H9 (cell line): ENCODE measurements at regions not wholly inside any gene's neighbourhood (a gene's known extent, or its start where the extent isn't known, plus 50 kb on each side); places are given as distances from the start of the nearest gene placed in this dataset.

Source experiments
- DNase-seq: peaks from one replicate; pipeline ENCODE4 v3.0.0-alpha.2; 2017
- H2AFZ ChIP-seq: one replicate; pipeline ENCODE4 v1.6.1; 2013; ENCODE audit warnings: mild to moderate bottlenecking, low read length, control low read depth, moderate library complexity
- H2AK5ac ChIP-seq: 2 replicates; pipeline ENCODE4 v1.6.1; 2013; ENCODE audit warnings: low read length, control low read depth, mixed read lengths; ENCODE audit not compliant: insufficient read length
- H2BK120ac ChIP-seq: one replicate; pipeline ENCODE4 v1.6.1; 2013; ENCODE audit warnings: low read depth, mild to moderate bottlenecking, low read length, control low read depth, inconsistent platforms; ENCODE audit not compliant: poor library complexity, severe bottlenecking
- H2BK12ac ChIP-seq: 2 replicates; pipeline ENCODE4 v1.6.1; 2013; ENCODE audit warnings: low read length, control low read depth, mixed read lengths, low read depth; ENCODE audit not compliant: insufficient read length
- H2BK15ac ChIP-seq: 2 replicates; pipeline ENCODE4 v1.6.1; 2013; ENCODE audit warnings: low read depth, low read length, control low read depth
- H2BK20ac ChIP-seq: one replicate; pipeline ENCODE4 v1.6.1; 2013; ENCODE audit warnings: low read depth, mild to moderate bottlenecking, low read length, control low read depth, inconsistent platforms; ENCODE audit not compliant: poor library complexity, severe bottlenecking
- H2BK5ac ChIP-seq: 2 replicates; pipeline ENCODE4 v1.6.1; 2013; ENCODE audit warnings: low read length, control low read depth, mixed read lengths; ENCODE audit not compliant: insufficient read length
- H3K14ac ChIP-seq: 2 replicates; pipeline ENCODE4 v1.6.1; 2013; ENCODE audit warnings: low read length, control low read depth; ENCODE audit not compliant: insufficient read depth
- H3K18ac ChIP-seq: 2 replicates; pipeline ENCODE4 v1.6.1; 2013; ENCODE audit warnings: low read depth, mild to moderate bottlenecking, mixed read lengths, low read length, control low read depth; ENCODE audit not compliant: insufficient read length
- H3K23ac ChIP-seq: 2 replicates; pipeline ENCODE4 v1.6.1; 2013; ENCODE audit warnings: low read length, control low read depth, mixed read lengths, low read depth; ENCODE audit not compliant: insufficient read length
- H3K23me2 ChIP-seq: 2 replicates; pipeline ENCODE4 v1.6.1; 2013; ENCODE audit warnings: low read depth, mild to moderate bottlenecking, mixed read lengths, low read length, control low read depth; ENCODE audit not compliant: insufficient read length, poor library complexity, severe bottlenecking
- H3K27ac ChIP-seq: 2 replicates; pipeline ENCODE4 v1.5.1; 2013; ENCODE audit warnings: low read length, control low read depth, mixed read lengths, low read depth; ENCODE audit not compliant: insufficient read length
- H3K27me3 ChIP-seq: 2 replicates; pipeline ENCODE4 v1.6.1; 2013; ENCODE audit warnings: low read length, control low read depth, inconsistent platforms; ENCODE audit not compliant: insufficient read depth
- H3K4ac ChIP-seq: 2 replicates; pipeline ENCODE4 v1.6.1; 2013; ENCODE audit warnings: low read depth, mild to moderate bottlenecking, control low read depth, inconsistent platforms, low read length, moderate library complexity
- H3K4me1 ChIP-seq: 2 replicates; pipeline ENCODE4 v1.6.1; 2013; ENCODE audit warnings: low read length, control low read depth, inconsistent platforms; ENCODE audit not compliant: insufficient read depth
- H3K4me2 ChIP-seq: 2 replicates; pipeline ENCODE4 v1.6.1; 2013; ENCODE audit warnings: low read length, control low read depth, mixed read lengths; ENCODE audit not compliant: insufficient read length, insufficient read depth
- H3K56ac ChIP-seq: 2 replicates; pipeline ENCODE4 v1.6.1; 2013; ENCODE audit warnings: low read depth, mild to moderate bottlenecking, mixed read lengths, low read length, control low read depth; ENCODE audit not compliant: insufficient read length
- H3K79me1 ChIP-seq: 2 replicates; pipeline ENCODE4 v1.6.1; 2013; ENCODE audit warnings: low read depth, mild to moderate bottlenecking, moderate library complexity, low read length, control low read depth, inconsistent platforms; ENCODE audit not compliant: insufficient read depth, poor library complexity, severe bottlenecking
- H3K79me2 ChIP-seq: 2 replicates; pipeline ENCODE4 v1.6.1; 2013; ENCODE audit warnings: low read length, control low read depth, inconsistent platforms; ENCODE audit not compliant: insufficient read depth
- H3K9ac ChIP-seq: 2 replicates; pipeline ENCODE4 v1.6.1; 2013; ENCODE audit warnings: low read length, control low read depth, mixed read lengths; ENCODE audit not compliant: insufficient read length; ENCODE audit errors: extremely low read depth
- H3K9me3 ChIP-seq: one replicate; pipeline ENCODE4 v1.6.1; 2013; ENCODE audit warnings: low read depth, low read length, inconsistent platforms; ENCODE audit not compliant: control insufficient read depth
- H3T11ph ChIP-seq: one replicate; pipeline ENCODE4 v1.6.1; 2013; ENCODE audit warnings: mild to moderate bottlenecking, low read length, control low read depth, inconsistent platforms
- H4K20me1 ChIP-seq: one replicate; pipeline ENCODE4 v1.6.1; 2013; ENCODE audit not compliant: control insufficient read depth, insufficient read length, insufficient read depth
- H4K5ac ChIP-seq: 2 replicates; pipeline ENCODE4 v1.6.1; 2013; ENCODE audit warnings: low read depth, mild to moderate bottlenecking, mixed read lengths, low read length, control low read depth; ENCODE audit not compliant: insufficient read length
- H4K8ac ChIP-seq: replicated peaks from 2 replicates; pipeline ENCODE4 v1.6.1; 2013; ENCODE audit warnings: low read length, control low read depth, mixed read lengths, low read depth; ENCODE audit not compliant: insufficient read length
- H4K91ac ChIP-seq: 2 replicates; pipeline ENCODE4 v1.6.1; 2013; ENCODE audit warnings: low read depth, mild to moderate bottlenecking, moderate library complexity, mixed read lengths, low read length, control low read depth; ENCODE audit not compliant: insufficient read length
- H3K27ac Mint-ChIP-seq, 3 experiments: 2 replicates in 2 of 3; 3 replicates in 1 of 3; pipeline ENCODE4 v1.8.0; 2020 to 2021; ENCODE audit warnings: mixed read lengths in 3 of 3, mild to moderate bottlenecking in 1 of 3, moderate library complexity in 1 of 3
- H3K27me3 Mint-ChIP-seq: 2 replicates; pipeline ENCODE4 v1.8.0; 2021; ENCODE audit warnings: low read depth, mild to moderate bottlenecking, moderate library complexity, mixed read lengths
- H3K36me3 Mint-ChIP-seq, 3 experiments: 2 replicates in 2 of 3; 3 replicates in 1 of 3; pipeline ENCODE4 v1.8.0; 2020 to 2021; ENCODE audit warnings: low read depth in 3 of 3, mixed read lengths in 3 of 3; ENCODE audit not compliant: insufficient read depth in 1 of 3
- H3K4me1 Mint-ChIP-seq, 2 experiments: 2 replicates each; pipeline ENCODE4 v1.8.0; 2020; ENCODE audit warnings: mixed read lengths in 2 of 2
- H3K4me3 Mint-ChIP-seq, 2 experiments: 2 replicates in 1 of 2; 3 replicates in 1 of 2; pipeline ENCODE4 v1.8.0; 2020 to 2021; ENCODE audit warnings: mild to moderate bottlenecking in 2 of 2, mixed read lengths in 2 of 2, moderate library complexity in 1 of 2
- H3K9me3 Mint-ChIP-seq, 2 experiments: 2 replicates in 1 of 2; 3 replicates in 1 of 2; pipeline ENCODE4 v1.8.0; 2020; ENCODE audit warnings: mild to moderate bottlenecking in 2 of 2, mixed read lengths in 2 of 2, moderate library complexity in 1 of 2
- WGBS: extraction: QIAGEN DNeasy Blood & Tissue Kit; methylation state at CpG from one replicate; pipeline ENCODE4 v1.1.7; 2013; ENCODE audit warnings: missing lambda C conversion rate, low lambda C conversion rate, mixed read lengths; ENCODE audit not compliant: insufficient read length; ENCODE audit errors: extremely low coverage; 5-methylcytosine and 5-hydroxymethylcytosine counted together
- TF ChIP-seq, protein P1 (sequence below): fragments of 200-600 bp; sonication (generic); conservative IDR thresholded peaks from 3 replicates; pipeline ENCODE4 v1.8.0; 2021; ENCODE audit warnings: antibody characterized with exemption, mild to moderate bottlenecking

GRCh38 chr1:194809215-194809614 lies 1622.8 kb upstream of the B3GALT2 start:
- H2BK120ac ChIP-seq = no peak overlapping the region
- no peak overlapping the region for H2BK12ac ChIP-seq
- H3K9ac ChIP-seq = no peak overlapping the region
- no peak overlapping the region for H2AK5ac ChIP-seq
- H4K20me1 ChIP-seq = no peaks in the 10 kb centered on the region
- no peak overlapping the region for H4K8ac ChIP-seq
- no peak overlapping the region for H4K91ac ChIP-seq
- H2AFZ ChIP-seq = no peak overlapping the region
- H3K14ac ChIP-seq = no peak overlapping the region
- H3K4me2 ChIP-seq = no peak overlapping the region
- H3K4ac ChIP-seq = no peak overlapping the region
- no peaks in the 10 kb centered on the region for H3K23me2 ChIP-seq
- Mint-ChIP-seq H3K27me3 (no peaks in the 10 kb centered on the region; the same call in 1 of the 2 replicates), H3K36me3 (peaks cover 8 to 20% (median 8%) of the 10 kb centered on the region in 3 experiments; a peak in 6 of 7 replicates), H3K4me1 (peaks cover 0 to 9% of the 10 kb centered on the region in 2 experiments; a peak in 1 of 4 replicates), H3K27ac (no peak overlapping the region), H3K9me3 (peaks cover 10 to 11% of the 10 kb centered on the region in 2 experiments), H3K4me3 (no peak overlapping the region)
- TF ChIP-seq, protein P1, sequence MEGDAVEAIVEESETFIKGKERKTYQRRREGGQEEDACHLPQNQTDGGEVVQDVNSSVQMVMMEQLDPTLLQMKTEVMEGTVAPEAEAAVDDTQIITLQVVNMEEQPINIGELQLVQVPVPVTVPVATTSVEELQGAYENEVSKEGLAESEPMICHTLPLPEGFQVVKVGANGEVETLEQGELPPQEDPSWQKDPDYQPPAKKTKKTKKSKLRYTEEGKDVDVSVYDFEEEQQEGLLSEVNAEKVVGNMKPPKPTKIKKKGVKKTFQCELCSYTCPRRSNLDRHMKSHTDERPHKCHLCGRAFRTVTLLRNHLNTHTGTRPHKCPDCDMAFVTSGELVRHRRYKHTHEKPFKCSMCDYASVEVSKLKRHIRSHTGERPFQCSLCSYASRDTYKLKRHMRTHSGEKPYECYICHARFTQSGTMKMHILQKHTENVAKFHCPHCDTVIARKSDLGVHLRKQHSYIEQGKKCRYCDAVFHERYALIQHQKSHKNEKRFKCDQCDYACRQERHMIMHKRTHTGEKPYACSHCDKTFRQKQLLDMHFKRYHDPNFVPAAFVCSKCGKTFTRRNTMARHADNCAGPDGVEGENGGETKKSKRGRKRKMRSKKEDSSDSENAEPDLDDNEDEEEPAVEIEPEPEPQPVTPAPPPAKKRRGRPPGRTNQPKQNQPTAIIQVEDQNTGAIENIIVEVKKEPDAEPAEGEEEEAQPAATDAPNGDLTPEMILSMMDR = no peak
- no peaks in the 10 kb centered on the region for H3K79me2 ChIP-seq
- DNase-seq = no peak
- no peak overlapping the region for H4K5ac ChIP-seq
- no peak overlapping the region for H2BK15ac ChIP-seq
- no peaks in the 10 kb centered on the region for H3K27me3 ChIP-seq
- H2BK5ac ChIP-seq = no peak overlapping the region
- no peak overlapping the region for H3K23ac ChIP-seq
- H3K9me3 ChIP-seq = no peaks in the 10 kb centered on the region
- H3K79me1 ChIP-seq = no peaks in the 10 kb centered on the region
- no peak overlapping the region for H3K18ac ChIP-seq
- WGBS = no CpG with 5 or more reads among the region's 3 CpGs
- H3T11ph ChIP-seq = no peak overlapping the region
- H2BK20ac ChIP-seq = no peak overlapping the region
- no peak overlapping the region for H3K27ac ChIP-seq
- no peak overlapping the region for H3K56ac ChIP-seq
- no peaks in the 10 kb centered on the region for H3K4me1 ChIP-seq
